ENCODE measurements at regions not wholly inside any gene's neighbourhood (a gene's known extent, or its start where the extent isn't known, plus 50 kb on each side); places are given as distances from the start of the nearest gene placed in this dataset.

GRCh38 chr20:7463290-7463689 lies 477.0 kb downstream of the HAO1 start:
- in situ Hi-C loops (cut with MboI; ENCODE audit: low sequenced_read_pairs) (no loop called here), intact Hi-C loops (cut with micrococcal nuclease) (no loop called here), dilution Hi-C loops (cut with HindIII; ENCODE audit: low sequenced_read_pairs, unreplicated experiment) (no loop called here)
- Histone ChIP-seq H4K5ac (ENCODE audit: low read depth, low read length) (no peak overlapping the region), H3K36me3 (ENCODE audit: control insufficient read depth, insufficient read depth, low read length) (no peaks in the 10 kb centered on the region), H4K91ac (ENCODE audit: insufficient read depth, low read depth, low read length) (no peak overlapping the region), H3K27ac (ENCODE audit: insufficient read depth, low read length) (no peak overlapping the region), H4K20me1 (ENCODE audit: insufficient read depth, low read length) (no peaks in the 10 kb centered on the region), H2BK5ac (ENCODE audit: low read depth, low read length, poor library complexity, severe bottlenecking) (no peak overlapping the region), H2BK20ac (ENCODE audit: low read depth, low read length) (no peak overlapping the region), H4K8ac (ENCODE audit: low read depth in 2 of 2, low read length in 2 of 2) (no peak overlapping the region), H3K18ac (ENCODE audit: low read depth, low read length) (no peak overlapping the region), H3K9me3 (ENCODE audit: control insufficient read depth, insufficient read depth, low read length) (no peaks in the 10 kb centered on the region), H3K27me3 (ENCODE audit: control insufficient read depth, insufficient read depth, low read length) (no peaks in the 10 kb centered on the region), H3K4me1 (ENCODE audit: control insufficient read depth, insufficient read depth, low read length) (no peaks in the 10 kb centered on the region), H3K4me2 (ENCODE audit: low read depth, low read length) (no peak overlapping the region), H3K4ac (ENCODE audit: low read depth, low read length) (no peak overlapping the region), H3K14ac (replicated peaks; ENCODE audit: low read depth, low read length) (no peak overlapping the region), H2BK15ac (ENCODE audit: low read depth, low read length) (no peak overlapping the region), H2AK5ac (ENCODE audit: low read depth, low read length) (no peak overlapping the region), H3K9ac (ENCODE audit: low read depth, low read length) (no peak overlapping the region), H3K4me3 (ENCODE audit: insufficient read depth, low read depth, low read length) (no peak overlapping the region), H2BK120ac (ENCODE audit: low read depth, low read length) (no peak overlapping the region), H3K79me1 (ENCODE audit: low read depth in 1 of 2, low read length in 2 of 2) (no peaks in the 10 kb centered on the region), H2AK9ac (replicated peaks; ENCODE audit: low read depth, low read length, poor library complexity) (no peak overlapping the region), H3K9me1 (ENCODE audit: insufficient read depth, low read length) (no peaks in the 10 kb centered on the region), H2AFZ (replicated peaks; ENCODE audit: low read length, poor library complexity) (no peak overlapping the region), H3K23ac (ENCODE audit: low read depth, low read length) (no peak overlapping the region), H3K56ac (ENCODE audit: extremely low read depth, insufficient read depth, low read length) (no peak overlapping the region)
- DNase-seq: no peak
- ChIA-PET CTCF (no interaction called here), POLR2A (ENCODE audit: unreplicated experiment) (no interaction called here)
- TF ChIP-seq CHD1 (IDR thresholded peaks at IDR 0.05; ENCODE audit: low read depth, low read length): no peak
- TF ChIP-seq SMC3 (IDR thresholded peaks at IDR 0.05; ENCODE audit: low read depth, low read length): no peak
- no peak for TF ChIP-seq RAD21 (IDR thresholded peaks at IDR 0.05; ENCODE audit: low read length)
- no peak for TF ChIP-seq MAZ (IDR thresholded peaks at IDR 0.05; ENCODE audit: borderline replicate concordance, low read depth, low read length)
- TF ChIP-seq MXI1 (IDR thresholded peaks at IDR 0.05; ENCODE audit: borderline replicate concordance, low read depth, low read length): no peak
- TF ChIP-seq CEBPB (IDR thresholded peaks at IDR 0.05; ENCODE audit: low read depth, low read length): no peak
- no peak for TF ChIP-seq MAFK (IDR thresholded peaks at IDR 0.05; ENCODE audit: low read depth, low read length)
- TF ChIP-seq RCOR1 (IDR thresholded peaks at IDR 0.05; ENCODE audit: insufficient replicate concordance, low read length): no peak
- WGBS, 2 experiments (ENCODE audit: extremely low coverage in 2 of 2, insufficient read length in 1 of 2): no CpG with 5 or more reads among the region's 1 CpG
- ATAC-seq (ENCODE audit: low read depth): no peak
- no TSS peak for BruUV-seq (replicated peaks)
